ENCODE measurements at regions not wholly inside any gene's neighbourhood (a gene's known extent, or its start where the extent isn't known, plus 50 kb on each side); places are given as distances from the start of the nearest gene placed in this dataset.

GRCh38 chr1:90824551-90824950 lies 107.4 kb upstream of the BARHL2 start:
- TF ChIP-seq, protein P1, sequence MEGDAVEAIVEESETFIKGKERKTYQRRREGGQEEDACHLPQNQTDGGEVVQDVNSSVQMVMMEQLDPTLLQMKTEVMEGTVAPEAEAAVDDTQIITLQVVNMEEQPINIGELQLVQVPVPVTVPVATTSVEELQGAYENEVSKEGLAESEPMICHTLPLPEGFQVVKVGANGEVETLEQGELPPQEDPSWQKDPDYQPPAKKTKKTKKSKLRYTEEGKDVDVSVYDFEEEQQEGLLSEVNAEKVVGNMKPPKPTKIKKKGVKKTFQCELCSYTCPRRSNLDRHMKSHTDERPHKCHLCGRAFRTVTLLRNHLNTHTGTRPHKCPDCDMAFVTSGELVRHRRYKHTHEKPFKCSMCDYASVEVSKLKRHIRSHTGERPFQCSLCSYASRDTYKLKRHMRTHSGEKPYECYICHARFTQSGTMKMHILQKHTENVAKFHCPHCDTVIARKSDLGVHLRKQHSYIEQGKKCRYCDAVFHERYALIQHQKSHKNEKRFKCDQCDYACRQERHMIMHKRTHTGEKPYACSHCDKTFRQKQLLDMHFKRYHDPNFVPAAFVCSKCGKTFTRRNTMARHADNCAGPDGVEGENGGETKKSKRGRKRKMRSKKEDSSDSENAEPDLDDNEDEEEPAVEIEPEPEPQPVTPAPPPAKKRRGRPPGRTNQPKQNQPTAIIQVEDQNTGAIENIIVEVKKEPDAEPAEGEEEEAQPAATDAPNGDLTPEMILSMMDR (IDR thresholded peaks at IDR 0.05) = no peak
- ATAC-seq (no peak), DNase-seq (no peak)
- H3K4me1 ChIP-seq (ENCODE audit: low read depth) = no peaks in the 10 kb centered on the region
- H3K4me3 ChIP-seq = no peak overlapping the region
- intact Hi-C loops (cut with DNase I, micrococcal nuclease) = no loop called here
- H3K9me3 ChIP-seq = no peaks in the 10 kb centered on the region
- no peaks in the 10 kb centered on the region for H3K36me3 ChIP-seq (ENCODE audit: low read depth)

GRCh38 chr1:90823686-90824085 lies 106.6 kb upstream of the BARHL2 start:
- intact Hi-C loops (cut with DNase I, micrococcal nuclease) = no loop called here

DNA sequence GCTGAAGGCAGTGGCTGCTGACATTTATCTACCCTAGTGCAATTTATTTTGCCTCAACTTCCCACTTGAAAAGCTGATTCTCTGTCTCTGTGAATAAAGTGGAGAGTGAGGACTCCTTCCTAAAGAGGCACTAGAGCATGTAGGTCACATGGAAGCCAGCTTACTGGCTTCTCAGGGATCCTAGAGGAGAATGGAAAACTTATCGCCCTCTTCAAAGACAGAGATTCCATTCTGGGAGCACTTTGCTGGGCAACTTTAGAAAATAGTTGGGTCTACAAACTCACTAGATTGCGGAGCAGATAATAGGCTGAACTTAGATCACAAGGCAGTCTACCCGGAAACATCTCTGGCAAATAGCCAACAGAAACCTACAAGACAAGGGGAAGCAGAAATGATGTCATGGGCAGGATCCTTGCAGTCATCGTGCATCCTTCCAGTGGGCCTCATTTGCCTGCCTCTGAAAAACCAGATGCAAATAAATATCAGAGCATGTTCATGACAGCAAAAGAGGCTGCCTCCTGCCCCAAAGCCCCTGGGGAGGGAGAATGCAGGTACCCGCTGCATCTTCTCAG lies 104.8 kb upstream of the BARHL2 start:
- intact Hi-C loops (cut with DNase I, micrococcal nuclease) = no loop called here
- DNase-seq = no peak
- H3K4me1 ChIP-seq (ENCODE audit: low read depth) = no peaks in the 10 kb centered on the region
- ATAC-seq = no peak
- no peaks in the 10 kb centered on the region for H3K9me3 ChIP-seq
- no peaks in the 10 kb centered on the region for H3K36me3 ChIP-seq (ENCODE audit: low read depth)
- TF ChIP-seq, protein P1 (IDR thresholded peaks at IDR 0.05) = no peak
- H3K4me3 ChIP-seq = no peak overlapping the region

More at GRCh38 chr1:90823686-90824085, 106.6 kb upstream of the BARHL2 start:
- ATAC-seq (no peak), DNase-seq (no peak)
- Histone ChIP-seq H3K4me1 (ENCODE audit: low read depth) (no peaks in the 10 kb centered on the region), H3K9me3 (no peaks in the 10 kb centered on the region), H3K4me3 (no peak overlapping the region), H3K36me3 (ENCODE audit: low read depth) (no peaks in the 10 kb centered on the region)
- TF ChIP-seq, protein P1 (IDR thresholded peaks at IDR 0.05) = no peak

GRCh38 chr1:90821152-90821787 lies 104.2 kb upstream of the BARHL2 start:
- Histone ChIP-seq H3K9me3 (no peaks in the 10 kb centered on the region), H3K4me3 (no peak overlapping the region), H3K36me3 (ENCODE audit: low read depth) (no peaks in the 10 kb centered on the region), H3K4me1 (ENCODE audit: low read depth) (no peaks in the 10 kb centered on the region)
- ATAC-seq (no peak), DNase-seq (no peak)
- TF ChIP-seq, protein P1 (IDR thresholded peaks at IDR 0.05) = no peak
- intact Hi-C loops (cut with DNase I, micrococcal nuclease) = no loop called here

DNA sequence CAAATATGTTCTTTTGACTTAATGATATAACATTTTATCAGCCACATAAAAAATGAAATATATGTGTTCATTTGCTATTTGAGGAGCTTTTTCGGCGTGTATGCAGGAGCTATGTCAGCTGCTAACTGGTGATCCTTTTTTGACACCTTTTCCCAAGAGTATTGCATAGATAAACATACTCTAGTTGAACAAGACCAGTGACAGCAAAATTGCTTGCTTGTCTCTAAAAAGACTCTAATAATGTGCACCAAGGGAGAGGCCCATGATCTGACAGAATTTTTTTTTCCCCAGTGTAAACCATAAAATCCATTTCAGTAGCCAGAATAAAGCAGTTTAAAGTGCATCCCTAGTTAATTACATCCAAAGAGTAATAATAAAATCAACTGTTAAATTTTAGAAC lies 103.6 kb upstream of the BARHL2 start:
- ATAC-seq (no peak), DNase-seq (no peak)
- Histone ChIP-seq H3K36me3 (ENCODE audit: low read depth) (no peaks in the 10 kb centered on the region), H3K4me3 (no peak overlapping the region), H3K9me3 (no peaks in the 10 kb centered on the region), H3K4me1 (ENCODE audit: low read depth) (no peaks in the 10 kb centered on the region)
- TF ChIP-seq, protein P1 (IDR thresholded peaks at IDR 0.05) = no peak
- intact Hi-C loops (cut with DNase I, micrococcal nuclease) = no loop called here

Measured in mucosa of descending colon (tissue), 3 donors.